ENCODE measurements at regions not wholly inside any gene's neighbourhood (a gene's known extent, or its start where the extent isn't known, plus 50 kb on each side); places are given as distances from the start of the nearest gene placed in this dataset.

- Mint-ChIP-seq H3K36me3 (ENCODE audit: low read depth) (no peaks in the 10 kb centered on the region), H3K27me3 (peaks cover 21% of the 10 kb centered on the region), H3K4me3 (no peak overlapping the region), H3K9me3 (no peaks in the 10 kb centered on the region), H3K4me1 (peaks cover 36% of the 10 kb centered on the region), H3K27ac (no peak overlapping the region)
- no peak for TF ChIP-seq CTCF (IDR thresholded peaks at IDR 0.05)
- ChIA-PET POLR2A (no interaction called here), CTCF (no interaction called here)
- DNase-seq = no peak
- intact Hi-C loops (cut with micrococcal nuclease) = no loop called here
- no peak for ATAC-seq (ENCODE audit: low read depth)
Observed at GRCh38 chr2:39499336-39499735, 62.3 kb upstream of the MAP4K3 start.

- DNase-seq (no peak), ATAC-seq (ENCODE audit: low read depth) (no peak)
- ChIA-PET CTCF (no interaction called here), POLR2A (no interaction called here)
- H3K4me1 Mint-ChIP-seq = peaks cover 27% of the 10 kb centered on the region
- no peak for TF ChIP-seq CTCF (IDR thresholded peaks at IDR 0.05)
- H3K27me3 Mint-ChIP-seq = peaks cover 19% of the 10 kb centered on the region
- no peaks in the 10 kb centered on the region for H3K9me3 Mint-ChIP-seq
- intact Hi-C loops (cut with micrococcal nuclease) = no loop called here
- no peak overlapping the region for H3K27ac Mint-ChIP-seq
- H3K4me3 Mint-ChIP-seq = no peak overlapping the region
- H3K36me3 Mint-ChIP-seq (ENCODE audit: low read depth) = no peaks in the 10 kb centered on the region
Observed at GRCh38 chr2:39501412-39501811, 64.3 kb upstream of the MAP4K3 start.

- DNase-seq (no peak), ATAC-seq (ENCODE audit: low read depth) (peak; percentile 42)
- H3K4me3 Mint-ChIP-seq = no peak overlapping the region
- peaks cover 24% of the 10 kb centered on the region for H3K4me1 Mint-ChIP-seq
- H3K27me3 Mint-ChIP-seq = peaks cover 13% of the 10 kb centered on the region
- H3K27ac Mint-ChIP-seq = no peak overlapping the region
- CTCF ChIA-PET = no interaction called here
- POLR2A ChIA-PET = no interaction called here
- no peaks in the 10 kb centered on the region for H3K9me3 Mint-ChIP-seq
- intact Hi-C loops (cut with micrococcal nuclease) = no loop called here
- H3K36me3 Mint-ChIP-seq (ENCODE audit: low read depth) = no peaks in the 10 kb centered on the region
- no peak for TF ChIP-seq CTCF (IDR thresholded peaks at IDR 0.05)
Observed at GRCh38 chr2:39503277-39503676, 66.2 kb upstream of the MAP4K3 start.

GRCh38 chr2:39504790-39505335 lies 67.8 kb upstream of the MAP4K3 start:
- CTCF ChIA-PET = no interaction called here
- H3K27ac Mint-ChIP-seq = no peak overlapping the region

GRCh38 chr2:39506215-39506614 lies 69.1 kb upstream of the MAP4K3 start:
- no peaks in the 10 kb centered on the region for H3K9me3 Mint-ChIP-seq
- H3K4me1 Mint-ChIP-seq = peaks cover 24% of the 10 kb centered on the region
- no peak overlapping the region for H3K4me3 Mint-ChIP-seq
- H3K27ac Mint-ChIP-seq = no peak overlapping the region
- intact Hi-C loops (cut with micrococcal nuclease) = no loop called here
- H3K27me3 Mint-ChIP-seq = peaks cover 7% of the 10 kb centered on the region
- H3K36me3 Mint-ChIP-seq (ENCODE audit: low read depth) = no peaks in the 10 kb centered on the region
- TF ChIP-seq CTCF (IDR thresholded peaks at IDR 0.05) = no peak
- ATAC-seq (ENCODE audit: low read depth) (no peak), DNase-seq (no peak)
- CTCF ChIA-PET = no interaction called here
- POLR2A ChIA-PET = no interaction called here

More at GRCh38 chr2:39504790-39505335, 67.8 kb upstream of the MAP4K3 start:
- no peak overlapping the region for H3K4me3 Mint-ChIP-seq
- ATAC-seq (ENCODE audit: low read depth) (no peak), DNase-seq (no peak)
- H3K4me1 Mint-ChIP-seq = peaks cover 24% of the 10 kb centered on the region
- H3K36me3 Mint-ChIP-seq (ENCODE audit: low read depth) = no peaks in the 10 kb centered on the region
- no peak for TF ChIP-seq CTCF (IDR thresholded peaks at IDR 0.05)
- intact Hi-C loops (cut with micrococcal nuclease) = no loop called here
- POLR2A ChIA-PET = no interaction called here
- H3K9me3 Mint-ChIP-seq = no peaks in the 10 kb centered on the region
- H3K27me3 Mint-ChIP-seq = peaks cover 7% of the 10 kb centered on the region
